Daoy (cell line): ENCODE measurements at regions not wholly inside any gene's neighbourhood (a gene's known extent, or its start where the extent isn't known, plus 50 kb on each side); places are given as distances from the start of the nearest gene placed in this dataset.

Experiments used
- DNase-seq: peaks from one replicate; pipeline ENCODE4 v3.0.0-alpha.2; 2015; ENCODE audit warnings: low read depth

DNA sequence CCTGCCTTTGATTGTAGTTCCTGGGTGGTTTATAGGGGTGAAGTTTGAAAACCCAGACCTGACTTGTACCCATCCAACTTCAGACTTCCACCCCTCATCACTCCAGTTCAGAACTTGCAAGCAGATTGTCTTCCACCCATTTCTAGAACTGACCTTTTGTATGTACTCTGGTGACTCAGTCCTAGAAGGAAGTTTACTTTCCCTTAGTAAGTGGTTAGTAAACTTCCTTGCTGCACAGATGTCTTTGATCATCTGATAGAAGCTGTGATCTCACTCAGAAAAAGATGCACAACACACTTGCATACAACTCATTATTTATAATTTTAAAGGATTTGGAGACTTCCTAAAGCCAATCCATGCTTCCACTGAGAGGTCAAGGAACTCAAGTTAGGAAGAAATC is 368.0 kb downstream of the MFSD1 start:
- no peak for DNase-seq

DNA sequence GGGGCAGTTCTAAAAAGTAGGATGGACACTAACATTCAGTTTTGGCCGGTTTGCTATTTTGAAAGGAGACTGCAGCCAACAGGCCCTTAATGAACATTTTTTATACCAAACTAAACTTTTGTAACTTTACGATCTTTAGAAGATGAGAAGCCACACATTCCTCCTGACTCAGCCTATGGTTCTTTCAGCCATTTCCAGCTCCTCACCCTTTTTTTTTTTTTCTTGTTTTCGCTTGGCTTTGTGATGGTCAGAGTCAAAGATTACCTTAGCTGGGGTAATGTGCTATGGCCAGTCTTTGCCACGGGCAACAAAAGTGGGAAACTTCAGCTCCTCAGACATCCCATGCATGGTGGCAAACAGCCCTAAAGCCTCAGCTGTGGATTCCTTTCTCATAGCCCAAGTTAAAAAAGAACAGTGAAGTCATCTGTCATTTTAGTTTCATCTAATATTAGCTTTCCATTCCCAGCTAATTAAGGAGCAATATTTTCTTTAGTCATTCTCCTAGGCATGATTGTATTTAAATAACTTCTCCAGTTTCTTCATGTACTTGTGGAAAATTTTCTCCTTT is 368.7 kb downstream of the MFSD1 start:
- DNase-seq = no peak

DNA sequence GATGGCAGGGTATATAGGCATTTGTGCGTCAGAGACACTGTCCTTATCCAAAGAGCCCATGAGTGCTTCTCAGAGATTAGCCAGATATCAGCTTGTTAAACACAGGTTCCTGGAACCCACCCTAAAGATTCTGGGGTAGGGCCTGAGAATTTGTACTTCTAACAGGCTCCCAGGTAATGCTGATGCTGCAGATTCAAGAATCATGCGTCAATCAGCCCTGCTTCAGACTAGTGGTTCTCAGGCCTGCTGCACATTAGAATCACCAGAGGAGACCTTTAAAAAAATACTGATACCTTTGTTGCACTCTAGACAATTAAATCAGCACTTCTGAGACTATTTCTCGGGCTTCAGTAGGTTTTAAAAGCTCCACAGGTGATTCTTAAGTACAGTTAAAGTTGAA is 369.5 kb downstream of the MFSD1 start:
- no peak for DNase-seq

DNA sequence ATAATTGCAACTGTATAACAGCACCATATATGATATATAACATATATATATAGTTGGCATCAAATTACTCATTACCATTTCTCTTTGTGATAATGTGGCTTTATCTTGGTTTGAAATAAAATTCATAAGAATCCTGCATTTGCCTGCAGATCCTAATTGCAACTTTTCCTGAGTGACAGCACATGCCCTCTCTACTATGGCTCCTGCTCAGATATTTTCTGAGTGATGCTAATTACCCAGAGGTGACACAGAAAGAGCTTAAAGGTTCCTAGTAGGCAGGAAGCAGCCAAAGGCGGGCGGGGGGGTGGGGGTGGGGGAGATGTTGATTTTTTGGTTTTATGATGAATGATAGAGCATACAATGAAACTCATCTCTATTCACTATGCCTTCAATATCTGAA is 370.6 kb downstream of the MFSD1 start:
- DNase-seq = no peak

DNA sequence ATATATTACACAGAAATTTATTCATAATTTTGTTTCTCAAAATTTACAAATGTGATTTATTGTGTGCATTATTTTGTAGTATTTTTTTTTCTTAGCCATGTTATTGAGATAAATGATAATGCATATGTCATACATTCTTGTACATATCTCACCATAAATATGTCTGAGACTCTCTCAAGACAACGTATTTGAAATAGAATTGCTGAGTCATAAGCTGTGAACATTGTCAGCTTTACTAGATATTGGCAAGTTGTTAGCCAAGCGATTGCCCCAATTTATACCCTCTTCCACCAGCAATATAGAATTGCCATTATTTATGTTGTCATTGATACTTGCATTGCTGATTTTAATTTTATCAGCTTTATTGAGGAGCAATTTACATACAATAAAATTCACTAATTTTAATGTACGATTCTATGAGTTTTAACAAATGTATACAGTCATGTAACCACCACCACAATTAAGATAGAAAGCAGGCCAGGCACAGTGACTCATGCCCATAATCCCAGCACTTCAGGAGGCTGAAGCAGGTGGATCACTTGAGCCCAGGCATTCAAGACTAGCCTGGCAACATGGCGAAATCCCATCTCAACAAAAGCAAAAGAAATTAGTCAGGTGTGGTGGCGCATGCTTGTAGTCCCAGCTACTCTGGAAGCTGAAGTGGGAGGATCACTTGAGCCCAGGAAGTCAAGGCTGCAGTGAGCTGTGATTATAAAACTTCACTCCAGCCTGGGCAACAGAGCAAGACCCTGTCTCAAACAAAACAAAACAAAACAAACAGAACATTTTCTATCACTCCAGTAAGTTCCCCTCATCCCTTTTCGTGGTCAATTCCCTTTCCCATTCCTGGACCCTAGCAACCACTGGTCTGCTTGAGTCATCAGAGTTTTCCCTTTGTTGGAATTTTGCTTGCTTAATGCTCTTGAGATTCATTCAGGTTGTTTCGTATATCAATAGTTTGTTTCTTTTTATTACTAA is 373.1 kb downstream of the MFSD1 start:
- DNase-seq = no peak

- no peak for DNase-seq
Observed at GRCh38 chr3:159178209-159178897, 376.5 kb downstream of the MFSD1 start.

- DNase-seq = no peak
Observed at GRCh38 chr3:159182961-159183360, 381.1 kb downstream of the MFSD1 start.

- no peak for DNase-seq
Observed at GRCh38 chr3:159185443-159186050, 383.7 kb downstream of the MFSD1 start.

- no peak for DNase-seq
Observed at GRCh38 chr3:159186581-159186980, 384.7 kb downstream of the MFSD1 start.

DNA sequence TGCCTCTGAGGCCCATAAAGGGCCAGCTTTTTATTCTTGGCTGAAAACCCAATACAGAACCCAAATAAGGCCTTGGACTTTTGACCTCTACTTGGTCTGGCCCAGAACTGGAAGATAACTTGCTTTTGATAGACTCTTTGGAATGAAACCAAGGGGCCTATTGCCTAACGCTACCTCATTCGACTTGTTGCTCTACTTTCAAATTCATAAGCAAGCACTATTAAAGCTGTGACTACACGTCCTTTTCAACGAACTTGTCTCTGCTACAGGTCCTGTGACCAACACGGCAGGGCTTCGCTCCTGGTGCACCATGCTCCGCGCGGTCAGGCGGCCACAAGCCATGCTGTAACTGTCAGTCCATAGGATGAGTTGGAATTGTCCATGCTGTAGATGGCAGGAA is 385.4 kb downstream of the MFSD1 start:
- DNase-seq = no peak

- DNase-seq = no peak
Observed at GRCh38 chr3:159187706-159188105, 385.9 kb downstream of the MFSD1 start.

GRCh38 chr3:159189994-159190669 is 388.3 kb downstream of the MFSD1 start:
- DNase-seq = no peak

DNA sequence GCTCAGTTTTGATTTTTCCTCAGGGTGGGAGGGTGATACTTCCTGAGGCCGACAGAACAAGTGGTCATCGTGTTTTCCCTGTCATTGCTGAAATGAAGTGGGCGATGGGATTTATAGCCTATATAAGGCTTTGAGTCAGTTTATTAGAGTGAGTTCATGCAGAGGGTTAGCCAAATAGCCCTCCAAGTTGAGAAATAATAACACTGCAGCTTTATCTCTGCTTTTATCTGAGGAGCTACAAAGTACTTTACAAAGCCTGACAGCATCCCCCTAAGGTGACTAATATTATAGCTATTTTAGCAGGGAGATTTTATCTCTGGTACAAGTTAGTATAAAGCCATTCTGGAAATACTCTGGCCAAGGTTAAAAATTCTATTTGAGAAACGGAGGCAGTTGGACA is 389.6 kb downstream of the MFSD1 start:
- no peak for DNase-seq

DNA sequence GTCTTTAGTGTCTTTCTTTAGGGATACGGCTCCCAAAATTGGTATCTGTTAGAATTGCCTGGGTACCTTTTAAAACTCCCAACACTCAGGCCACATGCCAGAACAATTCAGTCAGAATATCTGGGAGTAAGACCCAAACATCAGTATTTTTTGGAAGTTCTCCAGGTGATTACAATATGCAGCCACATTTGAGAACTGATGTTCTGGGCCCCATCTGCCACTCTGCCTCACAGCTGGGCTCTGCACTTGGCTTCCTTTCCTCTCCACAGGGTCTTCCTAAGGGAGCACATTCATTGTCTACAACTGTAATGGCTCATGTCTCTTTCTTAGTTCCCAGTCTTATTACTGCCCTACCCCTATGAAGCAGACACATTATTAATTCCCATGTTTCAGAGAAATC is 394.5 kb downstream of the MFSD1 start:
- no peak for DNase-seq

GRCh38 chr3:159200176-159200575 is 398.3 kb downstream of the MFSD1 start:
- DNase-seq = peak; percentile 6

DNA sequence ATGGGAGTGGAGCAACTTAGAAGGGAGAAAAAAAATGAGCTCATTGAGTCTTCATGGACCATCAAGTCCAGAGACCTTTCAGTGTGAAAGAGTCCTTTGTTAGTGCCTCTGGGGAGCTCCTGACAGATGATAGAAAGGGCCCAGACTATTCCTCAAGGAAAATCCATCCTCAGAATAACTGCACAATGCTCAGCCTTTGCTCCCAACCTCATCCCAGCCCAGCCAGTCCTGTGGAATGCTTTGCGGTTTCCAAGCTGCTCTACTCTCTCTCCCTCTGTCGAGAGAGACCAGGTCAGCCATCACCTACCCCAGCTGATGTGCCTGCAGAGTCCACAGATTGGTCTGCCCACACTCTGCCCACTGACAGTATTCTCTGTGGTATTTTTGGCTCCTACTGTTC is 406.2 kb downstream of the MFSD1 start:
- DNase-seq = no peak

DNA sequence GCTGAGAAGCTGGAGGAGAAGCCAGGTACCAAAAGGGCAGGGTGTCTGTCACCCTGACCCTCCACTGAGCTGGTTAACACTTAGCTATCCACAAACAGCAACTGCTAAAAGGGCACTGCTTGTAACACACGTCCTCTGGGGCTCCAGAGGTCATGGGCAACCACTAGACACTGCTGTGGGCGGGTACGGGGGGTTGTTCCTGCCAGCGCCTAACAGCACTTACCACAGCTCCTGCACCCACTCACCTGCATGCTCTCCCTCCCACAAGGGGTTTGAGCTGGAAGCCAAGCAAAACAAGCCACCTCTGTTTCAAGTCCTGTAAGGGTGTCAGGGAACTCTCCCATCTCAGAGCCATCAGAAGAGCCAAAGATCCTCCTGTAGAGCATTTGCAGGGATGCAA is 407.6 kb downstream of the MFSD1 start:
- DNase-seq = no peak

DNA sequence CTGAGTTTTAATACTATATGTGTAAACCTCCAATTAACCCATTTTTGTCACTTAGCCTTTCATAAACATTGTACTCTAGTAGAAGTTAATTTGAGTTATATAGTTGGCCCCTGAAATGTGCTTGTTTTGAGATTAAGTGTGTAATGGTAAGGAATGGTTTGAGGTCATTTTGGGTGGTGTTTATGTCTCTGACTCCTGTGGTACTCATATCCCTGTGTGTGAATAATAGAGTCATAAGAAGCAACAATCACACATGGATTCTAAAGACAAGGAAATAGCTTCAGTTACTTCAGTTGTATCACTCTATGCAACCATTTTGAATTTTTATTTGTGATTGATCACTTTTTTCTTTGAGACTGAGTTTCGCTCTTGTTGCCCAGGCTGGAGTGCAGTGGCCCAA is 408.5 kb downstream of the MFSD1 start:
- DNase-seq = no peak

GRCh38 chr3:159216311-159216710 is 414.5 kb downstream of the MFSD1 start:
- DNase-seq = no peak

DNA sequence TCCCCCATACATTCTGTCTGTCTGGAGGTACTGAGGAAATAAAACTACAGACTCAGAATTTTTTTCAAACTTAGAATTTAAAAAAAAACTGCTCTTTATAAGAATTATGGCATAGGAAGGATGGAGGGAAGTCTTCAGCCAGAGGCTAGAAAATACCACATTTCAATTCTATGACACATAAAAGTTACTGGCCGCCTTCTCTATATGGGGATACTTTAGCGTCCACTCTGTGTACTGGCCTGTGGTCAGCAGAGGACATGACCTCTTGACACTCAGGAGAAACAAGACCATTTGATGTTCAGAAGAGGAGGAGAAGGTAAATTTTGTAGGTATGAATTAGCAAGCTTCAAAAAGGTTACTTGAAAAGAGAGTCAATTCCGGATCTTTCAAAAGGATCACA is 417.4 kb downstream of the MFSD1 start:
- DNase-seq = no peak

DNA sequence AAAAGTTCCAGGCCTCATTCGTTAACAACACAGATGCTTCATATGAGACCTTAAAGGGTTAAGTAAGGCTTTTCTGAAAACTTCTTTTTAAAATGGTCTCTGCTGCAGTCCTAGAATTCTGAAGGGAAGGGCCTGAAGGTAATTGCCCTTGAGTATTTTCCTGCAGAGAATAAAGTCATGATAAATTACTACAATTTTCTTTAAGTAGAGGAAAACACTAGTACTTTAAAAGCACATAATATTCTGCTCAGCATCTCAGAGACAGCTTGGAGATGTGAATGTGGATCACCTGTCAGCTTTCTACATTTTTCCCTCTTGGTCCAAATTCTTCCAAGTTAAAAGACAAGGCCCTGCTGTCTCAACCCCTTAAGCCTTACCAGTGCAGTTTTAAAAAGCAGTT is 419.5 kb downstream of the MFSD1 start:
- no peak for DNase-seq
